A673 (cell line): ENCODE measurements at regions not wholly inside any gene's neighbourhood (a gene's known extent, or its start where the extent isn't known, plus 50 kb on each side); places are given as distances from the start of the nearest gene placed in this dataset.

Source experiments
- BruUV-seq: library from RNA; stranded (reverse); fragments of 400-500 nt; replicated peaks from 2 replicates; lab custom pipeline; 2021; lab: Mats Ljungman, UMichigan
- CTCF ChIA-PET: fragments of 300-600 bp; sonication (Branson Sonifier 250); formaldehyde crosslinking; loops from one replicate; lab custom pipeline; 2022; ENCODE audit warnings: antibody characterized with exemption; lab: Charles Lee
- POLR2A ChIA-PET: fragments of 300-600 bp; sonication (Branson Sonifier 250); formaldehyde crosslinking; loops from one replicate; lab custom pipeline; 2022; ENCODE audit warnings: antibody characterized with exemption; ENCODE audit not compliant: low non-redundant PET; lab: Charles Lee
- DNase-seq: peaks from one replicate; pipeline ENCODE4 v3.0.0-alpha.2; 2015; ENCODE audit warnings: low spot score
- H3K27ac ChIP-seq: fragments of 200-600 bp; sonication (generic); 2 replicates; pipeline ENCODE4 v1.5.1; 2016; ENCODE audit warnings: mixed run types, low read depth, mild to moderate bottlenecking, mixed read lengths, antibody characterized with exemption, low read length; ENCODE audit not compliant: poor library complexity, severe bottlenecking
- H3K27me3 ChIP-seq: fragments of 200-600 bp; sonication (generic); replicated peaks from 2 replicates; pipeline ENCODE4 v1.6.1; 2017; ENCODE audit warnings: mixed run types, low read depth, mild to moderate bottlenecking, mixed read lengths, antibody characterized with exemption, low read length; ENCODE audit not compliant: insufficient read depth, poor library complexity
- H3K36me3 ChIP-seq: fragments of 200-600 bp; sonication (generic); 2 replicates; pipeline ENCODE4 v1.6.1; 2016; ENCODE audit warnings: mixed run types, mild to moderate bottlenecking, mixed read lengths, antibody characterized with exemption, low read length; ENCODE audit not compliant: insufficient read depth, poor library complexity, severe bottlenecking
- H3K4me1 ChIP-seq: fragments of 200-600 bp; sonication (generic); 2 replicates; pipeline ENCODE4 v1.6.1; 2017; ENCODE audit warnings: mixed run types, mild to moderate bottlenecking, mixed read lengths, antibody characterized with exemption, low read length; ENCODE audit not compliant: insufficient read depth, poor library complexity, severe bottlenecking
- H3K4me3 ChIP-seq: fragments of 200-600 bp; sonication (generic); 2 replicates; pipeline ENCODE4 v1.5.1; 2016; ENCODE audit warnings: low read depth, mixed run types, mild to moderate bottlenecking, mixed read lengths, low read length; ENCODE audit not compliant: poor library complexity, severe bottlenecking
- H3K9me3 ChIP-seq: fragments of 200-600 bp; sonication (generic); 2 replicates; pipeline ENCODE4 v1.6.1; 2016; ENCODE audit warnings: mixed run types, low read depth, mild to moderate bottlenecking, mixed read lengths, antibody characterized with exemption, low read length; ENCODE audit not compliant: poor library complexity, severe bottlenecking
- CTCF ChIP-seq: fragments of 300-800, 200-600 bp; sonication (generic); conservative IDR thresholded peaks from 2 replicates; pipeline ENCODE4 v1.5.1; 2017; ENCODE audit warnings: low read depth, mild to moderate bottlenecking, antibody characterized with exemption, low read length, moderate library complexity, mixed read lengths
- EZH2 ChIP-seq: fragments of 200-600 bp; sonication (generic); IDR thresholded peaks from 2 replicates; pipeline ENCODE4 v1.6.1; 2017; ENCODE audit warnings: borderline replicate concordance, low read depth, mild to moderate bottlenecking, mixed read lengths, antibody characterized with exemption, low read length; ENCODE audit not compliant: poor library complexity, severe bottlenecking
- intact Hi-C: fragments of 100-400 bp; cut with micrococcal nuclease; formaldehyde crosslinking; loops from one replicate; pipeline ENCODE4 v1.10.0; 2022; ENCODE audit not compliant: unreplicated experiment

- TF ChIP-seq CTCF (no peak), EZH2 (no peak)
- ChIA-PET CTCF (no interaction called here), POLR2A (no interaction called here)
- Histone ChIP-seq H3K9me3 (peaks cover 3% of the 10 kb centered on the region), H3K27me3 (peaks cover 16% of the 10 kb centered on the region), H3K36me3 (no peaks in the 10 kb centered on the region), H3K27ac (no peak overlapping the region), H3K4me3 (no peak overlapping the region), H3K4me1 (no peaks in the 10 kb centered on the region)
- intact Hi-C loops: no loop called here
- BruUV-seq: no TSS peak
- DNase-seq: no peak
Measured at GRCh38 chr16:51268237-51268636, 117.2 kb upstream of the SALL1 start.

GRCh38 chr16:51267681-51268080 is 116.6 kb upstream of the SALL1 start:
- Histone ChIP-seq H3K9me3 (peaks cover 3% of the 10 kb centered on the region), H3K4me1 (no peaks in the 10 kb centered on the region), H3K36me3 (no peaks in the 10 kb centered on the region), H3K4me3 (no peak overlapping the region), H3K27ac (no peak overlapping the region), H3K27me3 (peaks cover 16% of the 10 kb centered on the region)
- TF ChIP-seq EZH2 (no peak), CTCF (no peak)
- no TSS peak for BruUV-seq
- intact Hi-C loops: no loop called here
- POLR2A ChIA-PET: no interaction called here
- DNase-seq: no peak
- CTCF ChIA-PET: no interaction called here

- CTCF ChIA-PET: no interaction called here
- intact Hi-C loops: no loop called here
- POLR2A ChIA-PET: no interaction called here
- DNase-seq: no peak
- Histone ChIP-seq H3K36me3 (no peaks in the 10 kb centered on the region), H3K27me3 (no peaks in the 10 kb centered on the region), H3K4me3 (no peak overlapping the region), H3K4me1 (no peaks in the 10 kb centered on the region), H3K9me3 (peaks cover 7% of the 10 kb centered on the region), H3K27ac (no peak overlapping the region)
- TF ChIP-seq EZH2 (no peak), CTCF (no peak)
- no TSS peak for BruUV-seq
Measured at GRCh38 chr16:51262428-51262827, 111.4 kb upstream of the SALL1 start.
